ENCODE measurements at regions not wholly inside any gene's neighbourhood (a gene's known extent, or its start where the extent isn't known, plus 50 kb on each side); places are given as distances from the start of the nearest gene placed in this dataset.

GRCh38 chr7:67614843-67615242 lies 618.2 kb downstream of the TYW1 start:
- intact Hi-C loops (cut with DNase I; ENCODE audit: low total_unique reads) = no loop called here
- Histone ChIP-seq H3K4me3 (no peak overlapping the region), H3K36me3 (no peaks in the 10 kb centered on the region), H3K4me1 (no peaks in the 10 kb centered on the region), H3K9me3 (peaks cover 0 to 8% (median 0%) of the 10 kb centered on the region in 3 donors), H3K27me3 (peaks cover 0 to 12% of the 10 kb centered on the region in 2 donors), H3K27ac (no peak overlapping the region)
- DNase-seq = no peak
- TF ChIP-seq CTCF (IDR thresholded peaks at IDR 0.05) = no peak

GRCh38 chr7:67616517-67616916 lies 619.9 kb downstream of the TYW1 start:
- Histone ChIP-seq H3K27me3 (peaks cover 0 to 25% of the 10 kb centered on the region in 2 donors), H3K36me3 (no peaks in the 10 kb centered on the region), H3K4me1 (no peaks in the 10 kb centered on the region), H3K4me3 (no peak overlapping the region), H3K9me3 (peaks cover 0 to 8% (median 0%) of the 10 kb centered on the region in 3 donors), H3K27ac (no peak overlapping the region)
- no peak for TF ChIP-seq CTCF (IDR thresholded peaks at IDR 0.05)
- DNase-seq = no peak
- intact Hi-C loops (cut with DNase I; ENCODE audit: low total_unique reads) = no loop called here

DNA sequence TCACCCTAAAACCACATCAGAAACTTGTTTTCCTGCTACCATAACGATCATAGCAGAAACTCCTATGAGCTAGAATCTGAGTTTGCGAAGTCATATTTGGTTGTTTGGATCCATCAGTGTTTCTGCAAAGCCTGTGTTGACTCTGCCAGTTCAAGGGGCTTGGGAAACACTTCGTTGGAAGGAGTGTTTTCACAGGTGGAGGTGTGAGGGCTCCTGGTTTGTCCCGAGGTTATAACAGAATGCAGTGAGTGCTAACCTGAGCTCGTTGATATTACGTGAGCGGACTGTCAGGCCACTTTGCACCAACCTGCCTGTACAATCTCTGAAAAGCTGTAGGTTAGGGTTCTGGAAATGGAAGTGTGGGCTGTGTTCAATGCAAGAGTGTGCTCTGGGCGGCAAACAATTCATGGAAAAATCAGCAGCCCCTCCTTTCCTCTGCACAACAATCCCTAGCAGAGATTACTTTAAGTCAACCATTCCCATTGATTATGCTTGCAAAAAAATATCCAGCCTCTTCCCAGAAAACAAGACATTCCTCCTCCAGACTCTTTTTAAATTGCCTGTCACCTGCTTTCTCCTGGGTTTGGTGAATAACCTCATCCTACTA lies 622.0 kb downstream of the TYW1 start:
- no peak overlapping the region for H3K4me3 ChIP-seq
- H3K27me3 ChIP-seq = peaks cover 0 to 31% of the 10 kb centered on the region in 2 donors
- H3K27ac ChIP-seq = no peak overlapping the region

GRCh38 chr7:67619175-67619574 lies 622.5 kb downstream of the TYW1 start:
- TF ChIP-seq CTCF (IDR thresholded peaks at IDR 0.05) = no peak
- Histone ChIP-seq H3K27ac (no peak overlapping the region), H3K9me3 (no peaks in the 10 kb centered on the region), H3K36me3 (no peaks in the 10 kb centered on the region), H3K27me3 (peaks cover 0 to 31% of the 10 kb centered on the region in 2 donors), H3K4me1 (no peaks in the 10 kb centered on the region), H3K4me3 (no peak overlapping the region)
- intact Hi-C loops (cut with DNase I; ENCODE audit: low total_unique reads) = no loop called here
- no peak for DNase-seq

More for the DNA sequence above, 622.0 kb downstream of the TYW1 start:
- no peak for TF ChIP-seq CTCF (IDR thresholded peaks at IDR 0.05)
- intact Hi-C loops (cut with DNase I; ENCODE audit: low total_unique reads) = no loop called here
- Histone ChIP-seq H3K4me1 (no peaks in the 10 kb centered on the region), H3K36me3 (no peaks in the 10 kb centered on the region), H3K9me3 (no peaks in the 10 kb centered on the region)
- no peak for DNase-seq

DNA sequence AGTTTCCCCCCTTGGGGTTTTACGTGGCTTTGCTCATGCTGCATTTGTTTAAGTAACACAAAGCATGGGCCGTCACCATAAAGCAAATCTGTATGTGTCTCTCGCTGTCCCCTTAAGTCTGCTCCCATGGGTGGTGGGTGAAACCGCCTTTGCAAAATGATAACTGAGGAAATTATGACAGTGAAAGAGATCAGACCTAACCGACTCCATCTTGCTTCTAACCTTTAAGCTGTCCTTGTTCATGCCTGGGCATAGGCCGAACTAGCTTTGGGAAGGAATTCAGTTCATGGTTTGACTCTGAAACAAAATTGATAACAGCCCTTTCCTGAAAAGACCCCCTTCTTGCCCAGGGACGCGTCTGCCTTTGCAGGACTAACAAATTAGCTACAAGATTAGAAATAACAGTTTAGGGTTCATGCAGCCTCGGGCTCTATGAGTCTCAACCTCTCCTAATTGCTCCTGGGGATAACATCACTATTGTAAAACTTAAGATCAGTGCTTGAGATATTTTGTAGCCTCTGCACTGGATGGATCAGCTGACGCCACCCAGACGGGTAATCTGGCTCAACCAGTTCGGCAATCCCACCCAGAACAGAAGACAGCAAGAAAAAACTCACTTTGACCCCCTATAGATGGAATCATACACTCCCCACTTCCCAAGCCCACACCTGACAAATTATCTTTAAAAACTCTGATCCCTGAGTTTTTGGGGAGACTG lies 623.7 kb downstream of the TYW1 start:
- Histone ChIP-seq H3K36me3 (no peaks in the 10 kb centered on the region), H3K9me3 (no peaks in the 10 kb centered on the region), H3K27me3 (peaks cover 0 to 34% of the 10 kb centered on the region in 2 donors), H3K27ac (no peak overlapping the region), H3K4me1 (peaks cover 0 to 3% (median 0%) of the 10 kb centered on the region in 4 donors), H3K4me3 (no peak overlapping the region)
- intact Hi-C loops (cut with DNase I; ENCODE audit: low total_unique reads) = no loop called here
- DNase-seq = no peak
- TF ChIP-seq CTCF (IDR thresholded peaks at IDR 0.05) = no peak
